ENCODE measurements at regions not wholly inside any gene's neighbourhood (a gene's known extent, or its start where the extent isn't known, plus 50 kb on each side); places are given as distances from the start of the nearest gene placed in this dataset.

GRCh38 chr6:163686301-163686700, 271.8 kb downstream of the QKI start:
- no peak for DNase-seq

GRCh38 chr6:163683105-163683622, 268.6 kb downstream of the QKI start:
- DNase-seq, result no peak

- no peak for DNase-seq
Measured at GRCh38 chr6:163679753-163680152, 265.2 kb downstream of the QKI start.

- DNase-seq, result no peak
Measured at GRCh38 chr6:163679012-163679660, 264.6 kb downstream of the QKI start.

- no peak for DNase-seq
Measured at GRCh38 chr6:163675611-163676010, 261.1 kb downstream of the QKI start.

- no peak for DNase-seq
Measured at GRCh38 chr6:163672710-163673109, 258.2 kb downstream of the QKI start.

- no peak for DNase-seq
Measured at GRCh38 chr6:163671791-163672190, 257.3 kb downstream of the QKI start.

GRCh38 chr6:163671355-163671754, 256.8 kb downstream of the QKI start:
- DNase-seq, result no peak

GRCh38 chr6:163670336-163670735, 255.8 kb downstream of the QKI start:
- no peak for DNase-seq

- no peak for DNase-seq
Measured at GRCh38 chr6:163668061-163668426, 253.5 kb downstream of the QKI start.

- DNase-seq, result peak; percentile 14
Measured at GRCh38 chr6:163667372-163668060, 253.0 kb downstream of the QKI start.

- DNase-seq, result no peak
Measured at GRCh38 chr6:163665464-163665863, 250.9 kb downstream of the QKI start.

GRCh38 chr6:163663575-163663974, 249.1 kb downstream of the QKI start:
- no peak for DNase-seq

- no peak for DNase-seq
Measured at GRCh38 chr6:163662604-163663225, 248.2 kb downstream of the QKI start.

- no peak for DNase-seq
Measured at GRCh38 chr6:163661272-163661671, 246.8 kb downstream of the QKI start.

GRCh38 chr6:163659803-163660202, 245.3 kb downstream of the QKI start:
- DNase-seq, result no peak

GRCh38 chr6:163655217-163656121, 241.0 kb downstream of the QKI start:
- DNase-seq, result no peak

- no peak for DNase-seq
Measured at GRCh38 chr6:163651915-163652668, 237.6 kb downstream of the QKI start.

GRCh38 chr6:163651426-163651825, 236.9 kb downstream of the QKI start:
- no peak for DNase-seq

GRCh38 chr6:163648868-163649267, 234.3 kb downstream of the QKI start:
- DNase-seq, result no peak

- DNase-seq, result no peak
Measured at GRCh38 chr6:163647624-163648023, 233.1 kb downstream of the QKI start.

- DNase-seq, result no peak
Measured at GRCh38 chr6:163646866-163647265, 232.3 kb downstream of the QKI start.
